ENCODE measurements at regions not wholly inside any gene's neighbourhood (a gene's known extent, or its start where the extent isn't known, plus 50 kb on each side); places are given as distances from the start of the nearest gene placed in this dataset.

DNA sequence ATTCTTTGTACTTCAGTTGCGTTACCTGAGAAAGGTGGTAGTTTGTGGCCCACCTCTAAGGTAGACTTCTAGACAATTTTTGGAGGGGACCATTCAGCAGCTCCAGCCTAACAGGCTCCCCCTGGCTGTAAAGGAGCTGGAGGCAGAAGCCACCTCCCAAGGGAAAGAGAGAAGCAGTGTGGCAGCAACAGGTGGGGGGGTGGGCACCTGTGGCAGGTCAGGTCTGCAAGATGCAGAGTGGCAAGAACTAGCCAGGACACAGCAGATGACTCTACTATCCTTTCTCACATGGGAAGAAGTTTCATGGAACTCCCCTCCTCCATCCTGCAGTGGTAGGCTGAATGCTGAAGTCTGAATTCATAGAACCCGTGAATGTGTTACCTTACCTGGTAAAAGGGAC lies 148.3 kb upstream of the DTNBP1 start:
- TF ChIP-seq CTCF (conservative IDR thresholded peaks at IDR 0.05; ENCODE audit: low read depth in 2 of 2): peak in 1 of 2 experiments; percentile 23; a peak in 2 of 4 replicates
- TF ChIP-seq, protein P1, sequence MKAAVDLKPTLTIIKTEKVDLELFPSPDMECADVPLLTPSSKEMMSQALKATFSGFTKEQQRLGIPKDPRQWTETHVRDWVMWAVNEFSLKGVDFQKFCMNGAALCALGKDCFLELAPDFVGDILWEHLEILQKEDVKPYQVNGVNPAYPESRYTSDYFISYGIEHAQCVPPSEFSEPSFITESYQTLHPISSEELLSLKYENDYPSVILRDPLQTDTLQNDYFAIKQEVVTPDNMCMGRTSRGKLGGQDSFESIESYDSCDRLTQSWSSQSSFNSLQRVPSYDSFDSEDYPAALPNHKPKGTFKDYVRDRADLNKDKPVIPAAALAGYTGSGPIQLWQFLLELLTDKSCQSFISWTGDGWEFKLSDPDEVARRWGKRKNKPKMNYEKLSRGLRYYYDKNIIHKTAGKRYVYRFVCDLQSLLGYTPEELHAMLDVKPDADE (IDR thresholded peaks at IDR 0.05): no peak
- TF ChIP-seq ZNF331 (CRISPR knock-in tag; IDR thresholded peaks at IDR 0.05; ENCODE audit: low read depth): no peak
- peaks cover 5% of the 10 kb centered on the region; the same call in 1 of the 2 replicates for H3K4me1 ChIP-seq (ENCODE audit: insufficient read depth)
- no peaks in the 10 kb centered on the region for H4K20me1 ChIP-seq (replicated peaks; ENCODE audit: insufficient read depth)
- no peak for DNase-seq (ENCODE audit: low spot score)
- no peak overlapping the region for H2AFZ ChIP-seq
- H3F3A ChIP-seq (replicated peaks; ENCODE audit: low read depth): no peaks in the 10 kb centered on the region
- H3K9me3 Mint-ChIP-seq: no peaks in the 10 kb centered on the region; the same call in 1 of the 3 replicates
- no peaks in the 10 kb centered on the region for H3K27me3 ChIP-seq (ENCODE audit: insufficient read depth)
- no peaks in the 10 kb centered on the region for H3K36me3 ChIP-seq (ENCODE audit: insufficient read depth)
- H3K4me1 Mint-ChIP-seq: 0 out of 3 replicates have a peak, but pooled peaks cover 8% of the 10 kb centered on the region
- H3K4me2 ChIP-seq: no peak overlapping the region
- no peak overlapping the region for H3K27ac Mint-ChIP-seq
- no peak overlapping the region for H3K4me3 ChIP-seq
- no peaks in the 10 kb centered on the region; the same call in 1 of the 2 replicates for H3K9me2 ChIP-seq (ENCODE audit: insufficient read depth)
- H3K27ac ChIP-seq (ENCODE audit: low read depth): no peak overlapping the region
- H3K4me3 Mint-ChIP-seq: no peak overlapping the region
- no peaks in the 10 kb centered on the region for H3K27me3 Mint-ChIP-seq (ENCODE audit: insufficient read depth, low read depth, poor library complexity)
- no peak for ATAC-seq
- H3K36me3 Mint-ChIP-seq (ENCODE audit: low read depth): no peaks in the 10 kb centered on the region
- no peaks in the 10 kb centered on the region for H3K79me2 ChIP-seq (replicated peaks; ENCODE audit: insufficient read depth)

- H3K27ac Mint-ChIP-seq: no peak overlapping the region
- Histone ChIP-seq H3K27ac (ENCODE audit: low read depth) (no peak overlapping the region), H3K4me3 (no peak overlapping the region), H3K27me3 (ENCODE audit: insufficient read depth) (no peaks in the 10 kb centered on the region), H3K9me2 (ENCODE audit: insufficient read depth) (no peaks in the 10 kb centered on the region; the same call in 1 of the 2 replicates), H3F3A (replicated peaks; ENCODE audit: low read depth) (no peaks in the 10 kb centered on the region), H3K36me3 (ENCODE audit: insufficient read depth) (no peaks in the 10 kb centered on the region), H2AFZ (no peak overlapping the region), H3K4me2 (no peak overlapping the region), H3K4me1 (ENCODE audit: insufficient read depth) (peaks cover 2% of the 10 kb centered on the region; the same call in 1 of the 2 replicates), H4K20me1 (replicated peaks; ENCODE audit: insufficient read depth) (no peaks in the 10 kb centered on the region), H3K79me2 (replicated peaks; ENCODE audit: insufficient read depth) (no peaks in the 10 kb centered on the region)
- no peaks in the 10 kb centered on the region; the same call in 1 of the 3 replicates for H3K9me3 Mint-ChIP-seq
- no peak overlapping the region for H3K4me3 Mint-ChIP-seq
- ATAC-seq (no peak), DNase-seq (ENCODE audit: low spot score) (no peak)
- no peaks in the 10 kb centered on the region for H3K27me3 Mint-ChIP-seq (ENCODE audit: insufficient read depth, low read depth, poor library complexity)
- no peaks in the 10 kb centered on the region for H3K36me3 Mint-ChIP-seq (ENCODE audit: low read depth)
- 0 out of 3 replicates have a peak, but pooled peaks cover 8% of the 10 kb centered on the region for H3K4me1 Mint-ChIP-seq
- TF ChIP-seq POLR2AphosphoS5 (IDR thresholded peaks at IDR 0.05; ENCODE audit: low read depth) (no peak), ZNF462 (CRISPR knock-in tag; IDR thresholded peaks at IDR 0.05) (no peak), CREB1 (CRISPR knock-in tag; IDR thresholded peaks at IDR 0.05; ENCODE audit: low read depth) (no peak), NANOG (IDR thresholded peaks at IDR 0.05; ENCODE audit: borderline replicate concordance) (no peak), JUNB (IDR thresholded peaks at IDR 0.05; ENCODE audit: unreplicated experiment) (no peak), REST (IDR thresholded peaks at IDR 0.05; ENCODE audit: unreplicated experiment) (no peak), EZH2 (IDR thresholded peaks at IDR 0.05; ENCODE audit: low read depth, unreplicated experiment) (no peak)
These were observed 147.8 kb upstream of the DTNBP1 start for GRCh38 chr6:15810618-15811017.
